ENCODE measurements at regions not wholly inside any gene's neighbourhood (a gene's known extent, or its start where the extent isn't known, plus 50 kb on each side); places are given as distances from the start of the nearest gene placed in this dataset.

- Histone ChIP-seq H3K36me3 (replicated peaks in 1 of 2) (no peaks in the 10 kb centered on the region), H3K27me3 (no peaks in the 10 kb centered on the region), H3K4me1 (replicated peaks in 1 of 2) (peaks cover 0 to 8% of the 10 kb centered on the region in 2 donors), H3K4me3 (no peak overlapping the region), H3K9me3 (replicated peaks in 1 of 3) (no peaks in the 10 kb centered on the region), H3K27ac (no peak overlapping the region)
- TF ChIP-seq CTCF (IDR thresholded peaks at IDR 0.05) (no peak), POLR2A (IDR thresholded peaks at IDR 0.05) (no peak)
- no peak for DNase-seq
- intact Hi-C loops (cut with DNase I), result no loop called here
Measured at GRCh38 chr1:228812961-228813360, 77.7 kb downstream of the RHOU start.

GRCh38 chr1:228814176-228814575 is 78.9 kb downstream of the RHOU start:
- peaks cover 0 to 8% of the 10 kb centered on the region in 2 donors for H3K4me1 ChIP-seq (replicated peaks in 1 of 2)
- whole genome bisulfite sequencing, 4 donors, result 55 to 59% (median 57%) methylated on average over 4 of the region's 4 CpGs
- no peaks in the 10 kb centered on the region for H3K36me3 ChIP-seq (replicated peaks in 1 of 2)
- no peak overlapping the region for H3K27ac ChIP-seq
- TF ChIP-seq CTCF (IDR thresholded peaks at IDR 0.05) (no peak), POLR2A (IDR thresholded peaks at IDR 0.05) (no peak)
- no peak overlapping the region for H3K4me3 ChIP-seq
- intact Hi-C loops (cut with DNase I), result no loop called here
- H3K27me3 ChIP-seq, result no peaks in the 10 kb centered on the region
- H3K9me3 ChIP-seq (replicated peaks in 1 of 3), result no peaks in the 10 kb centered on the region
- DNase-seq, result no peak

- no peak for TF ChIP-seq POLR2A (IDR thresholded peaks at IDR 0.05)
- TF ChIP-seq CTCF (IDR thresholded peaks at IDR 0.05), result no peak
- peaks cover under 1% of the 10 kb centered on the region for H3K27me3 ChIP-seq
- H3K4me1 ChIP-seq (replicated peaks in 1 of 2), result no peaks in the 10 kb centered on the region
- no peak overlapping the region for H3K4me3 ChIP-seq
- DNase-seq, result no peak
- no peak overlapping the region for H3K27ac ChIP-seq
- intact Hi-C loops (cut with DNase I), result no loop called here
- WGBS, 4 donors, result 72 to 89% (median 82%) methylated on average over 3 to 7 of the region's 7 CpGs
- no peaks in the 10 kb centered on the region for H3K9me3 ChIP-seq (replicated peaks in 1 of 3)
- no peaks in the 10 kb centered on the region for H3K36me3 ChIP-seq (replicated peaks in 1 of 2)
Measured at GRCh38 chr1:228818296-228818695, 83.0 kb downstream of the RHOU start.

GRCh38 chr1:228818928-228819630 is 83.8 kb downstream of the RHOU start:
- Histone ChIP-seq H3K36me3 (replicated peaks in 1 of 2) (no peaks in the 10 kb centered on the region), H3K9me3 (replicated peaks in 1 of 3) (no peaks in the 10 kb centered on the region), H3K4me3 (no peak overlapping the region), H3K27me3 (peaks cover 3% of the 10 kb centered on the region), H3K4me1 (replicated peaks in 1 of 2) (no peaks in the 10 kb centered on the region), H3K27ac (no peak overlapping the region)
- WGBS, 4 donors, result 82 to 92% (median 90%) methylated on average over 6 of the region's 6 CpGs
- intact Hi-C loops (cut with DNase I), result no loop called here
- DNase-seq, result no peak
- TF ChIP-seq CTCF (IDR thresholded peaks at IDR 0.05) (no peak), POLR2A (IDR thresholded peaks at IDR 0.05) (no peak)
